GM12878 (cell line): ENCODE measurements at regions not wholly inside any gene's neighbourhood (a gene's known extent, or its start where the extent isn't known, plus 50 kb on each side); places are given as distances from the start of the nearest gene placed in this dataset.

Source experiments
- ATAC-seq: fragments of 200-7000 bp; cut with Tn5 transposase; 3 replicates; pipeline ENCODE4 v1.9.1; 2020; ENCODE audit warnings: mild to moderate bottlenecking, moderate library complexity
- BruUV-seq: library from RNA; stranded (reverse); fragments of 400-500 nt; replicated peaks from 2 replicates; lab custom pipeline; 2021; lab: Mats Ljungman, UMichigan
- CTCF ChIA-PET: fragments of 300-600 bp; sonication (Branson Sonifier 250); formaldehyde crosslinking; extraction: SDS; loops from one replicate; lab custom pipeline; 2021; ENCODE audit warnings: inconsistent platforms; lab: Yijun Ruan, JAX
- POLR2A ChIA-PET: fragments of 350-600 bp; formaldehyde crosslinking; extraction: SDS; loops from one replicate; lab custom pipeline; 2021; ENCODE audit warnings: inconsistent platforms; lab: Charles Lee
- RAD21 ChIA-PET: fragments of 300-600 bp; sonication (Branson Sonifier 250); formaldehyde crosslinking; loops from one replicate; lab custom pipeline; 2023; ENCODE audit warnings: antibody characterized with exemption; ENCODE audit not compliant: unreplicated experiment; lab: Charles Lee
- SMC1A ChIA-PET: fragments of 300-600 bp; sonication (Branson Sonifier 250); formaldehyde crosslinking; loops from one replicate; lab custom pipeline; 2023; ENCODE audit not compliant: unreplicated experiment, uncharacterized antibody; lab: Charles Lee
- DNase-seq: peaks from one replicate; pipeline ENCODE4 v3.0.0-alpha.2; 2011; ENCODE audit warnings: low read depth, low spot score
- FAIRE-seq: peaks from 3 replicates; lab custom pipeline; 2011; peaks lifted over from hg19 to GRCh38; lab: Jason Lieb, UNC
- H2AFZ ChIP-seq: 2 replicates; pipeline ENCODE4 v1.6.0; 2011; ENCODE audit warnings: low read depth, low read length, control low read depth; ENCODE audit not compliant: control insufficient read depth
- H3K27ac ChIP-seq: 2 replicates; pipeline ENCODE4 v1.5.1; 2011; ENCODE audit warnings: control low read depth; ENCODE audit not compliant: control insufficient read depth, insufficient read depth
- H3K27me3 ChIP-seq, 2 experiments: replicated peaks in 1 of 2; 2 replicates each; pipeline versions ENCODE4 v1.6.0 to v1.6.1; 2011; ENCODE audit warnings: low read length in 1 of 2; ENCODE audit not compliant: control insufficient read depth in 2 of 2, insufficient read depth in 2 of 2
- H3K36me3 ChIP-seq, 2 experiments: 2 replicates each; pipeline ENCODE4 v1.5.1; 2011; ENCODE audit warnings: low read length in 1 of 2; ENCODE audit not compliant: control insufficient read depth in 2 of 2, insufficient read depth in 2 of 2
- H3K4me1 ChIP-seq: 2 replicates; pipeline ENCODE4 v1.6.1; 2011; ENCODE audit warnings: mild to moderate bottlenecking, low read length, moderate library complexity, mixed read lengths; ENCODE audit not compliant: control insufficient read depth, insufficient read depth
- H3K4me2 ChIP-seq: 2 replicates; pipeline ENCODE4 v1.6.0; 2011; ENCODE audit warnings: control low read depth; ENCODE audit not compliant: control insufficient read depth, insufficient read depth
- H3K4me3 ChIP-seq: fragments of 200-600 bp; sonication (generic); 2 replicates; pipeline ENCODE4 v1.5.1; 2016
- H3K79me2 ChIP-seq: 2 replicates; pipeline ENCODE4 v1.6.0; 2011; ENCODE audit warnings: low read length; ENCODE audit not compliant: control insufficient read depth, insufficient read depth
- H3K9ac ChIP-seq: 2 replicates; pipeline ENCODE4 v1.8.0; 2011; ENCODE audit warnings: low read length, control low read depth, mixed read lengths; ENCODE audit not compliant: control insufficient read depth, insufficient read depth
- H3K9me3 ChIP-seq: replicated peaks from 3 replicates; pipeline ENCODE4 v1.5.1; 2011; ENCODE audit warnings: mild to moderate bottlenecking, low read length; ENCODE audit not compliant: control insufficient read depth, insufficient read depth
- H4K20me1 ChIP-seq: 2 replicates; pipeline ENCODE4 v1.6.0; 2011; ENCODE audit not compliant: control insufficient read depth, insufficient read depth
- NBN ChIP-seq: fragments of 450-650 bp; IDR thresholded peaks from 2 replicates; pipeline ENCODE4 v1.6.1; 2016
- RBBP5 ChIP-seq: fragments of 200-600 bp; sonication (generic); conservative IDR thresholded peaks from 2 replicates; pipeline ENCODE4 v1.6.1; 2016
- SMAD5 ChIP-seq: IDR thresholded peaks from 2 replicates; pipeline ENCODE4 v1.6.1; 2016; ENCODE audit warnings: antibody characterized with exemption, low read depth
- SPI1 ChIP-seq: IDR thresholded peaks from 2 replicates; pipeline ENCODE4 v1.6.1; 2011; ENCODE audit warnings: low read depth, mild to moderate bottlenecking, low read length, moderate library complexity, borderline replicate concordance; ENCODE audit not compliant: insufficient read depth
- YY1 ChIP-seq: IDR thresholded peaks from 2 replicates; pipeline ENCODE4 v1.6.1; 2011; ENCODE audit warnings: low read depth, mild to moderate bottlenecking, low read length
- WGBS: methylation state at CpG from one replicate; pipeline ENCODE4 v1.1.6; 2016; ENCODE audit warnings: low lambda C conversion rate; ENCODE audit not compliant: insufficient replicate concordance, insufficient coverage; ENCODE audit errors: missing lambda C conversion rate; 5-methylcytosine and 5-hydroxymethylcytosine counted together
- in situ Hi-C: fragments of 300-500 bp; cut with MboI; formaldehyde crosslinking; loops from 9 replicates; pipeline ENCODE4 v1.14.3; 2018; ENCODE audit warnings: mixed read lengths
- intact Hi-C: fragments of 100-400 bp; cut with micrococcal nuclease; formaldehyde crosslinking; loops from one replicate; pipeline ENCODE4 v1.14.2; 2022; ENCODE audit not compliant: unreplicated experiment
- TF ChIP-seq, protein P1 (sequence below): fragments of 450-650 bp; IDR thresholded peaks from 2 replicates; pipeline ENCODE4 v1.6.1; 2014; ENCODE audit warnings: mild to moderate bottlenecking
- TF ChIP-seq, protein P2 (sequence below): fragments of 450-650 bp; IDR thresholded peaks from 2 replicates; pipeline ENCODE4 v1.6.1; 2017; ENCODE audit warnings: mild to moderate bottlenecking, moderate library complexity

DNA sequence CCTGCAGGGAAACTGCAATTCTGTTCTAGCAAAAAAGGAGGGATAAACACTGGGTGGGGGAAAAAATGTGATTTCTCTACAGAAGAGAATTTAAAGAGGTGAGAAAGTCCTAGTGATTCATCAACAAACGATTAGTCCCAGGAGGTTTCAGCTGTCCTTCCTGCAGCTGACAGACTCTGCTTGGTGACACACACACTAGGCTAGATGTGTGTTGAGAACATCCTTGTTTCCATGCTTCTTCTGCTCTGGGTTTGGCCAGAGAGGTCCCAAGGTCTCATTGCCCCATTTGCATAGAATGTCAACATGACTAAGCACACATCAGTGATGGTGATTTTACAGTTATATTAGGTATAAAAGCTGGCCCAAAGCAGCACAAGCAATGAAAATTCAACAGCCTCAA, 258.3 kb downstream of the NFATC2 start:
- SMC1A ChIA-PET: no interaction called here
- in situ Hi-C loops (no loop called here), intact Hi-C loops (no loop called here)
- ATAC-seq: no peak
- no peak for FAIRE-seq
- H3K4me3 ChIP-seq: no peak overlapping the region
- no peaks in the 10 kb centered on the region for H4K20me1 ChIP-seq
- H3K36me3 ChIP-seq: no peaks in the 10 kb centered on the region
- no peak overlapping the region for H3K27ac ChIP-seq
- no peak overlapping the region for H2AFZ ChIP-seq
- 8% methylated on average over 1 of the region's 1 CpG for WGBS
- no peak for DNase-seq
- no peak overlapping the region for H3K9ac ChIP-seq
- no peak overlapping the region for H3K4me2 ChIP-seq
- POLR2A ChIA-PET: no interaction called here
- no peaks in the 10 kb centered on the region; the same call in 2 of the 3 replicates for H3K9me3 ChIP-seq
- no peaks in the 10 kb centered on the region for H3K4me1 ChIP-seq
- CTCF ChIA-PET: interaction anchor here (0.6 kb wide), 1 partner anchor 310 kb away, joined by 5 read pairs; no protein-coding TSS in a partner anchor
- TF ChIP-seq NBN (no peak), RBBP5 (no peak), SPI1 (no peak), SMAD5 (no peak), YY1 (no peak)
- TF ChIP-seq, protein P1, sequence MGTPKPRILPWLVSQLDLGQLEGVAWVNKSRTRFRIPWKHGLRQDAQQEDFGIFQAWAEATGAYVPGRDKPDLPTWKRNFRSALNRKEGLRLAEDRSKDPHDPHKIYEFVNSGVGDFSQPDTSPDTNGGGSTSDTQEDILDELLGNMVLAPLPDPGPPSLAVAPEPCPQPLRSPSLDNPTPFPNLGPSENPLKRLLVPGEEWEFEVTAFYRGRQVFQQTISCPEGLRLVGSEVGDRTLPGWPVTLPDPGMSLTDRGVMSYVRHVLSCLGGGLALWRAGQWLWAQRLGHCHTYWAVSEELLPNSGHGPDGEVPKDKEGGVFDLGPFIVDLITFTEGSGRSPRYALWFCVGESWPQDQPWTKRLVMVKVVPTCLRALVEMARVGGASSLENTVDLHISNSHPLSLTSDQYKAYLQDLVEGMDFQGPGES: no peak
- TF ChIP-seq, protein P2, sequence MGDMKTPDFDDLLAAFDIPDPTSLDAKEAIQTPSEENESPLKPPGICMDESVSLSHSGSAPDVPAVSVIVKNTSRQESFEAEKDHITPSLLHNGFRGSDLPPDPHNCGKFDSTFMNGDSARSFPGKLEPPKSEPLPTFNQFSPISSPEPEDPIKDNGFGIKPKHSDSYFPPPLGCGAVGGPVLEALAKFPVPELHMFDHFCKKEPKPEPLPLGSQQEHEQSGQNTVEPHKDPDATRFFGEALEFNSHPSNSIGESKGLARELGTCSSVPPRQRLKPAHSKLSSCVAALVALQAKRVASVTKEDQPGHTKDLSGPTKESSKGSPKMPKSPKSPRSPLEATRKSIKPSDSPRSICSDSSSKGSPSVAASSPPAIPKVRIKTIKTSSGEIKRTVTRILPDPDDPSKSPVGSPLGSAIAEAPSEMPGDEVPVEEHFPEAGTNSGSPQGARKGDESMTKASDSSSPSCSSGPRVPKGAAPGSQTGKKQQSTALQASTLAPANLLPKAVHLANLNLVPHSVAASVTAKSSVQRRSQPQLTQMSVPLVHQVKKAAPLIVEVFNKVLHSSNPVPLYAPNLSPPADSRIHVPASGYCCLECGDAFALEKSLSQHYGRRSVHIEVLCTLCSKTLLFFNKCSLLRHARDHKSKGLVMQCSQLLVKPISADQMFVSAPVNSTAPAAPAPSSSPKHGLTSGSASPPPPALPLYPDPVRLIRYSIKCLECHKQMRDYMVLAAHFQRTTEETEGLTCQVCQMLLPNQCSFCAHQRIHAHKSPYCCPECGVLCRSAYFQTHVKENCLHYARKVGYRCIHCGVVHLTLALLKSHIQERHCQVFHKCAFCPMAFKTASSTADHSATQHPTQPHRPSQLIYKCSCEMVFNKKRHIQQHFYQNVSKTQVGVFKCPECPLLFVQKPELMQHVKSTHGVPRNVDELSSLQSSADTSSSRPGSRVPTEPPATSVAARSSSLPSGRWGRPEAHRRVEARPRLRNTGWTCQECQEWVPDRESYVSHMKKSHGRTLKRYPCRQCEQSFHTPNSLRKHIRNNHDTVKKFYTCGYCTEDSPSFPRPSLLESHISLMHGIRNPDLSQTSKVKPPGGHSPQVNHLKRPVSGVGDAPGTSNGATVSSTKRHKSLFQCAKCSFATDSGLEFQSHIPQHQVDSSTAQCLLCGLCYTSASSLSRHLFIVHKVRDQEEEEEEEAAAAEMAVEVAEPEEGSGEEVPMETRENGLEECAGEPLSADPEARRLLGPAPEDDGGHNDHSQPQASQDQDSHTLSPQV: no peak
- RAD21 ChIA-PET: no interaction called here
- BruUV-seq: no TSS peak
- H3K79me2 ChIP-seq: no peaks in the 10 kb centered on the region
- peaks cover 0 to 2% of the 10 kb centered on the region in 2 experiments; a peak in 1 of 4 replicates for H3K27me3 ChIP-seq
